SK-N-MC (cell line): ENCODE measurements at regions not wholly inside any gene's neighbourhood (a gene's known extent, or its start where the extent isn't known, plus 50 kb on each side); places are given as distances from the start of the nearest gene placed in this dataset.

Source experiments
- DNase-seq: peaks from one replicate; pipeline ENCODE4 v3.0.0-alpha.2; 2011; ENCODE audit warnings: low read depth, low spot score
- H3K27ac ChIP-seq: fragments of 200-600 bp; sonication (generic); 2 replicates; pipeline ENCODE4 v1.5.1; 2016; ENCODE audit warnings: mixed run types
- H3K36me3 ChIP-seq: fragments of 200-600 bp; sonication (generic); 2 replicates; pipeline ENCODE4 v1.6.1; 2017; ENCODE audit warnings: antibody characterized with exemption, low read length, mixed read lengths; ENCODE audit not compliant: insufficient read depth
- H3K4me3 ChIP-seq: fragments of 200-600 bp; sonication (generic); 2 replicates; pipeline ENCODE4 v1.5.1; 2016
- H3K9ac ChIP-seq: fragments of 200-600 bp; sonication (generic); 2 replicates; pipeline ENCODE4 v1.8.0; 2017; ENCODE audit warnings: mixed run types, mixed read lengths; ENCODE audit not compliant: insufficient read length
- H3K9me3 ChIP-seq: fragments of 200-600 bp; sonication (generic); 2 replicates; pipeline ENCODE4 v1.6.1; 2017; ENCODE audit warnings: low read depth, mild to moderate bottlenecking, antibody characterized with exemption, low read length, moderate library complexity, mixed read lengths
- EZH2 ChIP-seq: fragments of 200-600 bp; sonication (generic); IDR thresholded peaks from one replicate; pipeline ENCODE4 v1.6.1; 2017; ENCODE audit warnings: antibody characterized with exemption
- FOXP2 ChIP-seq: optimal IDR thresholded peaks from 2 replicates; pipeline ENCODE3; 2011; ENCODE audit warnings: mild to moderate bottlenecking, moderate library complexity; ENCODE audit not compliant: insufficient read depth; ENCODE audit errors: extremely low read length, control extremely low read depth
- POLR2AphosphoS5 ChIP-seq: IDR thresholded peaks from 2 replicates; pipeline ENCODE4 v1.6.1; 2012; ENCODE audit warnings: mild to moderate bottlenecking, low read depth, low read length, borderline replicate concordance

GRCh38 chr1:69433073-69433472 lies 134.6 kb upstream of the LRRC7 start:
- no peak for TF ChIP-seq FOXP2
- TF ChIP-seq EZH2 = no peak
- no peak for TF ChIP-seq POLR2AphosphoS5
- DNase-seq = no peak
- H3K9ac ChIP-seq = no peak overlapping the region

GRCh38 chr1:69436151-69436550 lies 131.6 kb upstream of the LRRC7 start:
- H3K9me3 ChIP-seq = no peaks in the 10 kb centered on the region
- DNase-seq = no peak
- no peaks in the 10 kb centered on the region for H3K36me3 ChIP-seq
- no peak overlapping the region for H3K27ac ChIP-seq
- no peak overlapping the region for H3K4me3 ChIP-seq
- TF ChIP-seq FOXP2 (no peak), POLR2AphosphoS5 (no peak), EZH2 (no peak)
- H3K9ac ChIP-seq = no peak overlapping the region

More at GRCh38 chr1:69433073-69433472, 134.6 kb upstream of the LRRC7 start:
- Histone ChIP-seq H3K27ac (no peak overlapping the region), H3K36me3 (no peaks in the 10 kb centered on the region), H3K9me3 (no peaks in the 10 kb centered on the region), H3K4me3 (no peak overlapping the region)

GRCh38 chr1:69438056-69438795 lies 129.5 kb upstream of the LRRC7 start:
- H3K4me3 ChIP-seq = no peak overlapping the region
- H3K27ac ChIP-seq = no peak overlapping the region
- no peaks in the 10 kb centered on the region for H3K9me3 ChIP-seq
- no peak for DNase-seq
- H3K36me3 ChIP-seq = no peaks in the 10 kb centered on the region
- no peak overlapping the region for H3K9ac ChIP-seq
- TF ChIP-seq EZH2 (no peak), POLR2AphosphoS5 (no peak), FOXP2 (no peak)

GRCh38 chr1:69441496-69441895 lies 126.2 kb upstream of the LRRC7 start:
- H3K9ac ChIP-seq = no peak overlapping the region
- no peak for TF ChIP-seq EZH2
- no peak for TF ChIP-seq POLR2AphosphoS5
- no peak for TF ChIP-seq FOXP2
- no peak overlapping the region for H3K4me3 ChIP-seq
- H3K27ac ChIP-seq = no peak overlapping the region
- no peaks in the 10 kb centered on the region for H3K36me3 ChIP-seq
- H3K9me3 ChIP-seq = no peaks in the 10 kb centered on the region
- no peak for DNase-seq

GRCh38 chr1:69451196-69451595 lies 116.5 kb upstream of the LRRC7 start:
- no peak for TF ChIP-seq EZH2
- no peak for TF ChIP-seq POLR2AphosphoS5
- no peak for TF ChIP-seq FOXP2
- no peak for DNase-seq
- H3K27ac ChIP-seq = no peak overlapping the region

GRCh38 chr1:69455718-69456117 lies 112.0 kb upstream of the LRRC7 start:
- TF ChIP-seq POLR2AphosphoS5 (no peak), EZH2 (no peak), FOXP2 (no peak)

More at GRCh38 chr1:69451196-69451595, 116.5 kb upstream of the LRRC7 start:
- H3K4me3 ChIP-seq = no peak overlapping the region
- no peaks in the 10 kb centered on the region for H3K9me3 ChIP-seq
- H3K36me3 ChIP-seq = no peaks in the 10 kb centered on the region
- no peak overlapping the region for H3K9ac ChIP-seq

GRCh38 chr1:69459244-69459643 lies 108.5 kb upstream of the LRRC7 start:
- no peak for TF ChIP-seq FOXP2
- TF ChIP-seq EZH2 = no peak
- TF ChIP-seq POLR2AphosphoS5 = no peak
- Histone ChIP-seq H3K9me3 (no peaks in the 10 kb centered on the region), H3K27ac (no peak overlapping the region), H3K36me3 (no peaks in the 10 kb centered on the region), H3K4me3 (no peak overlapping the region), H3K9ac (no peak overlapping the region)
- DNase-seq = no peak

More at GRCh38 chr1:69455718-69456117, 112.0 kb upstream of the LRRC7 start:
- Histone ChIP-seq H3K27ac (no peak overlapping the region), H3K9me3 (no peaks in the 10 kb centered on the region), H3K36me3 (no peaks in the 10 kb centered on the region), H3K4me3 (no peak overlapping the region), H3K9ac (no peak overlapping the region)
- DNase-seq = no peak

- Histone ChIP-seq H3K36me3 (no peaks in the 10 kb centered on the region), H3K27ac (no peak overlapping the region), H3K9ac (no peak overlapping the region), H3K4me3 (no peak overlapping the region), H3K9me3 (no peaks in the 10 kb centered on the region)
- no peak for DNase-seq
- TF ChIP-seq POLR2AphosphoS5 = no peak
- TF ChIP-seq FOXP2 = no peak
- no peak for TF ChIP-seq EZH2
These were observed 92.7 kb upstream of the LRRC7 start for GRCh38 chr1:69475021-69475420.
